NCI-H2029 treated with DMSO at 0.1 percent for 48 hours (cell line): ENCODE measurements at regions not wholly inside any gene's neighbourhood (a gene's known extent, or its start where the extent isn't known, plus 50 kb on each side); places are given as distances from the start of the nearest gene placed in this dataset.

Experiments
- DNase-seq: peaks from one replicate; lab custom pipeline; 2025; lab: John Stamatoyannopoulos, UW

DNA sequence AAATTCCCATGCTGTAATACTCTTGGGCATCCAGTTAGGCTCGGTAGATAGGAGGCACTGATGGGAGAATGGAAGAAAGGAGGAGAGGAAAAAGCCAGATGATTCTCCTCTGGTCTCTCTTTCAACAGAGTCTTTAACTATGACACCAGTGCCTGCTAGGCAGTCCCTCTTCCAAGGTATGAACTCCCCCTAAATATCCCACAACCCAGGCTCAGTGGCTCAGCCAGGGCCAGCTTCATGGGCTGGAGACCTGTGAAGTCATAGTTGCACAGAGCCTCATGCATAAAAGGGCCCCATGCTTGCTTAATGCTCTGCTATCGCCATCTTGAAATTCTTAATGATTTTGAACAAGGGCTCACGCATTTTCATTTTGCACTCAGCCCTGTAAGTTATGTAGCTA is 869.2 kb upstream of the GCFC2 start:
- DNase-seq: no peak

DNA sequence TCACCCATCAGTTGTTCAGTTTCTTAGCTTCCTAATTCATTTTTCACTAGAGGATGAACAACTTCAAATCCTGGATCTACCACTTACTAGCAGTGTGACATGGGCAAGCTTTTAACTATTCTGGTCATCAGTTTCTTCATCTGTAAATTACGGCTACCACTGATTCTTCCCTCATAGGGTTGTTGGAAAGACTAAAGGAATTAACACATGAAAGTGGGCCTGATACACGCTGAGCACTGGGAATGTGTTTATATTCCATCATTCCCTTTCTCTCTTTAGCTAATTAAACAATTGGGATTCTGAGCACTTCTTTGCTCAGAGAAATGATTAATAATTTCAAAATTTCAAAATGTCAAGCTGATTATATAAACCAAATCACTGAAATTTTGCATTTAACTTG is 862.3 kb upstream of the GCFC2 start:
- no peak for DNase-seq

DNA sequence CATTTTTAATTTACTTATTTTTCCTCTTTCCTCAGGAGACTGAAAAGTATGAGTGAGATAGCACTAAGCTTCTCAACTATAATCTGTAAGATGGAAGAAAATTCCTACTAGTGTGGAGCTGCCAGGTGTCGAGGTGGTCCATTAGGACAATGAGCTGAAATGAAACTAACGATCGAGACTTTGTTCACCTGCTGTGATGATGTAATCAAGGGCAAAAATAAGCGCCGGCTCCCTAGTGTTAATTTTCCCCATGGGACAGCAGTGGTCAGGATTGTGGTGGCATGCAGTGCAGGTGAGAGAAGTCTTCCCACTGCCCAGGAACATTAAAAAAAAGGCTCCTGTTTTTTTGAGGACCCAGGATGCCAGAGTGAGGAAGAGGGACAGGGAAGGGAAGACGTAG is 859.1 kb upstream of the GCFC2 start:
- DNase-seq: no peak

DNA sequence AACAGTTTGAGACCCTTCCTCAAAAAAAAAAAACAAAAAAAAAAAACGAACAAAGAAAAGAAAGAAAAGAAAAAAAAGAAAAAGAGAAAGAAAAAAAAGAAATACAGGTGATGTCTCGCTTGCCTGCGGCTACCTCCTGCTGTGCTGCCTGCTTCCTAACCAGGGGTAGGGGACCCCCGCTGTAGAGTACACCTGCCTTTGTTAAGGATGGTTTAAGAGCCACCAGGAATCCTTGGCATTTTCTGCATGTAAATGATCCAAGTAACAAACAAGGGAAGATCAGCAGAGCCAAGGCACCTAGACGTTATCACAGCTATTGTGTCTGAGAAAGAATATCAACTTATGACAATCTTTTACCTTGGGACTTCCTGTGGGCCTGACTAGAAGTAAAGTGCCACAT is 856.8 kb upstream of the GCFC2 start:
- DNase-seq: no peak

DNA sequence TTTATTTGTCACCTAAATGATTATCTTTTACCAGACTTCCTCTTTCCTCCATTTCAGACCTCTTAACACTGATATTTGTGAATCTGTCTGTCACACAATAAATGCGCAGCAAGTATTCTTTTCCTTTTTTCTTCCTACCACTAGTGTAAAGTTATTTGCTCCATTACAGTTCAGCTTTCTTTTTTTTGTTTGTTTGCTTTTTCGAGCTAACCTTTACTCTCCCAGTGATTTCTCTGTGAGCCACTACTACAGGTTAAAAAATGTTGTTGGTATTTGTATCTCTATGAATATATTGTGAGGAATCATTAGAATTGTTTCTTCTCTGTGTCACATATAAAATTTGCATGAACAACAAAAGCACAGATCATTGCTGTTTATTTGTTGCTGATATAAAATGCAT is 854.0 kb upstream of the GCFC2 start:
- DNase-seq: no peak

DNA sequence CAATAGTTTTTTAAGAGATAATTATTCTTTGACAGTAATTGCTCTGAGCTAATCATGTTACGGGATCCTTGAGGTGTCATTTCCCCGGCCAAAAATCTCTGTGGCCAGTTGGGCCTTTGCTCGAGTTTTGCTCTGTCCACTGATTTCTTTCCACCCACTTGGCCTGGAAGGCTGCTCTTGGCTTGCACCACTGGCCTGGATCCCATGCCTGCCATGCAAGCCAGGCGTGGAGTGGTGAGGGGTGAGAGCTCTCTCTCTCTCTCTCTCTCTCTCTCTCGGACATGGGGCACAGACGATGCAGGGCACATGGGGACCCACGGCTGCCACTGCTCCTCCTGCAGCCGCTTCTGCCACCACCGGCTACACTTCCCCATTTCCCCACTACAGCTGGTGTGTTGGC is 853.0 kb upstream of the GCFC2 start:
- DNase-seq: no peak

DNA sequence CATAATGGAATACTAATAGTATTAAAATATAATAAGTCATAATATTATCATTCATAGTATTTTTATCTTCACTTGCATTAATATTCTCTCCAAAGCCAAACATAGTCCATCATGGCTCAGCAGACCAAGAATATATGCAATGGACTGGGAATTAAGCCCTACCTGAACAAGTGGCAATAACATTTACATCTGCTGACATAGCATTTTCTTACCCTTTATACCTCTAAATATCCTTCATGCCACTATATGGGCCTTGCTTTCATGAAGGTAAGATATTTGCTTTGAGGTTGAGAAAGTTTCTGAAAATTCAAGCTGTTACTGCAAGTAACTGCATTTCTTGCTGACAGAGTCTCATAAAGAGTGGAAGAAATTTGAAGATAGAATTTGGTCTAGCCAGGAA is 847.4 kb upstream of the GCFC2 start:
- no peak for DNase-seq

DNA sequence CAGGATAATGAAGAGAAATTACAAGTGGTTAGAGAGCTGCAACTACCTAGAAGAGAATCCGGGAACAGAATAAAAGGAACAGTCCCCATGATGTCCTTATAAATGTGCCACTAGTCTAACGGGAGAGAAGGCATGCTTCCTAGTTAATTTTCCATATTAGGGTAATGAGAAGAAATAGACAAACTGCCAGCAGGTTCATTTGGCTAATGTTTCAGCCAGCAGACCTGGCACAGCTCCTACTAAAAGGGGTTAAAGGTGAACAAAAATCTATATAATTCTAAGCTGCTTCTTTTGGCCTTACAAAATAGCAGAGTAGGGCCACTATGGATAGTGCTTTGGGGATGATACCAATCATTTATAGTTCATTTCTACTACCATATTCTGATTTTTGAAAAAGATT is 845.3 kb upstream of the GCFC2 start:
- no peak for DNase-seq

DNA sequence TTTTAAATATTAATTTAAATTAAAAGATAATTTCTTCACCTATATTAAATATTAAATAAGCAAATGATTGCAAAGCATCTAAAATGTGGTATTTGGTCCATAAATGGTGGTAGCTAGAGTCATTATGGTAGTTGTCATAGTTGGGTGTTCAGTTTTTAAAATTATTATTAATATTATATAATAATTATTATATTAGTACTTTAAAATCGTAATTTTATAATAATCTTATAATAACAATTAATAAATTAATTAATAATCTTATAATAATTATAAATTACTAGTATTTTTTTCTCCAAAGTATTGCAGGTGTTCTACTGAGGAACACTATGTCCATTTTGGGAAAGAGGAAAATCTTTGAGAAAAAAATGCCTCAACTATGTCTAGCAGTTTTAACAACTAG is 835.5 kb upstream of the GCFC2 start:
- no peak for DNase-seq

DNA sequence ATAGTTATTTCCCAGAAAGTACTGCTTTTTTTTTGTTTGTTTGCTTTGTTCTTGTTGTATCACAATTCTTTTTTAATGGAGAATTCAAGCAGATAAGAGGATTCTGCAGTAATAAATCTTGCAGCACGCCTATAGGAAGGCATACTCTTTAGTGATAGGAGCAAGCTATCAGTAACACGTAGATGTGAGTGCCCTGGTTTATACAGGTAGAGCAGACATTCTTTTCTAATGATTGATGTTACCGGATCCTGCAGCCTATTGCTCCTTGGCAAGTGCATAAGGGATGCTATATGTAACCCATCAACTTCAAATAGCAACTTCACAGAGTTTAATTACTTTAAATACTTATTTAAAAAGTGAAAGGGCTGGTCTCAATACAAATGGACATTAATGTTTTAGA is 834.2 kb upstream of the GCFC2 start:
- DNase-seq: no peak

DNA sequence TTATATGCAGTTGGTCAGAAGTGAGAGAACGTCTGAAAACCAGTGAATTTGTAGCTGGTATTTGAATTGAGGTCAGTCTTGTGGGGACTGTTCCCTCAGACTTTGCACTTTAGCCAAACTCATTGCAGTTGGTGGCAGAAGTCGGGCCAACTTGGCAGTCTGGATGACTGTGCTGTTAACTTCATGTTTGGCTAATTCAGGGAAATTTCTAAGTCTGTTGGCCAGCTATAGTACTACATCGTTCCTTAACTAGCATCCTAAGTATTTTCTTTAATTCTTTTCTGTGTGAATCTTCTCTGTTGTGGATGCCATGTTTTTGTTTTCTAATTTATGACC is 806.8 kb upstream of the GCFC2 start:
- DNase-seq: no peak

DNA sequence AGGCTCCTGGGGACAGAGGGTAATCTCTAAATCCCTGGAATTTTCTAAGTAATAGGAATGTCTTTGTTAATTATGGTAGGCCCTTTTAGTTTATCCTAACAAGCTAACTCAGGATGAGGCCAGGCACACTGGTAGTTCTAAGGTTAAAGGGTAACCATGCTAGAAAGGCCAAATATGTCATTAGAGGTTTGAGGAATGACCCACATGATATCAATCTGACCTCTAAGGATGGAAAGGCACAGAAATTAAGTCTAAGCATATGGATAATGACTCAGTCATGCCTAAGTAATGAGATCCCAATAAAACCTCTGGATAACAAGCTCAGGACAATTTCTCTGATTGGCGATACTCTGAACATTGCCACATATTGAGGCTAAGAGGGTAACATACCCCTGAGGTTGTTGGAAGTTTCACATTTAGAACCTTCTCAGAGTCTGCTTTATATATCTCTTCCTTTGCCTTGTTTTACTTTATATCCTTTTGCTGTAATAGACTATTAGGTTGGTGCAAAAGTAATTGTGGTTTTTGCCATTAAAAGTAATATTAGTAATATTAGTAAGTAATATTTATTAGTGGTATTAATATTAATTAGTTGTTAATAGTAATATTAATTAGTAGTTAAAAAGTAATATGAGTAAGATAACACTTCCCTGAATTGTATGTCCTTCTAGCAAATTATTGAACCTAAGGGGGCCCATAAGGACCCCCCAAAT is 806.3 kb upstream of the GCFC2 start:
- no peak for DNase-seq

DNA sequence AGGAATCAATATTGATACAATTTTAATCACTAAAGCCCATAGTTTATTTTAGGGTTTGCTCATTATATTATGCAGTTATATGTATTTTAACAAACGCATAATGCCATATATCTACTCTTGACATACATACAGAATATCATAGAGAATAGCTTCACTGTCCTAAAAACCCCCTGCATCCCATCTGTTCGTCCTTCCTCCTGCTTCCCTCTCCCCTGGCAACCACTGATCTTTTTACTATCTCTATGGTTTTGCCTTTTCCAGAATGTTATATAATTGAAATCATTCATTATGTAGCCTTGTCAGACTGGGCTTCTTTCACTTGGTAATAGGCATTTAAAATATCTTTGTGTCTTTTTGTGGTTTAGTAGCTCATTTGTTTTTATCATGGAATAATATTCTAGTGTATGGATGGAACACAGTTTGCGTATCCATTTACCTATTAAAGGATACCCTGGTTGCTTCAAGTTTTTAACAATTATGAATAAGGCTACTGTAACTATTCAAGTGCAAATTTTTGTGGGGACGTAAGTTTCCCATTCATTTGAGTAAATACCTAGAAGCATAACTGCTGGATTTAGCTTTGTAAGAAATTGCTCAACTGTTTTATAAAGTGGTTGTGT is 801.6 kb upstream of the GCFC2 start:
- no peak for DNase-seq

DNA sequence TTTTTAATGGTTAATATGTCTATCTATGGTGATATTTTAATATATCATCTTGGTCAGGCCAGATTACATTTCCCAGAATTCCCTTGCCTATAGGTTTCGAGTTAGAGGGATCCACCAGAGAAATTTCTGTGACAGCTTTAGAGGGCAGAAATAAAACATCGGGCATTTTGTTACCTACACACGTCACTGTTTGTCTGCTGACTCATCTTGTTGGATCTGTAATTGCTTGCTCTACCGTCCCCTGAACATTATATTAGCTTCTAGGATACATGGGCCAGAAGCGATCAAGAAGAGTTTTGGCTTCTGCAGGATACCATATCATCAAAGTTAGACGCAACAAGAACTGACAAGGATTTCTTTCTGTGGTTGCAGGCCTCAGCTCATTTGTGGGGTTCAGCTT is 795.8 kb upstream of the GCFC2 start:
- DNase-seq: no peak

DNA sequence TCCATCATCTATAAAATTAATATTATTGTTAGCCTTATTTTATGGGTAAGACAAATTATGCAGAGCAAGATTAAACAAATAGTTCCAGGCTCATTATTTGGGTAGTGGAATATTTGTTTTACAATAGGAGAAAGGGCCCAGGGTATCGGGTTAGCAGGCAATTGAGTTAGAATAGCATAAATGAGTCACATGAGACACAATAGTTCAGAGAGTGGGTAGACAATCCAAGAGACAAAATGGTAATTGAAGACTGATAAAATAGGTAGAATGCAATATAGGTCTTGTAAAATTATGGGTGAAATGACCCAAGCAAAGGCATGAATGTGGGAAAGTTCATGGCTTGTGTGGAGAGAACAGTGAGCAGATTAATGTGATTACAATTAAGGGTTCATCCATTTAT is 790.9 kb upstream of the GCFC2 start:
- DNase-seq: no peak

DNA sequence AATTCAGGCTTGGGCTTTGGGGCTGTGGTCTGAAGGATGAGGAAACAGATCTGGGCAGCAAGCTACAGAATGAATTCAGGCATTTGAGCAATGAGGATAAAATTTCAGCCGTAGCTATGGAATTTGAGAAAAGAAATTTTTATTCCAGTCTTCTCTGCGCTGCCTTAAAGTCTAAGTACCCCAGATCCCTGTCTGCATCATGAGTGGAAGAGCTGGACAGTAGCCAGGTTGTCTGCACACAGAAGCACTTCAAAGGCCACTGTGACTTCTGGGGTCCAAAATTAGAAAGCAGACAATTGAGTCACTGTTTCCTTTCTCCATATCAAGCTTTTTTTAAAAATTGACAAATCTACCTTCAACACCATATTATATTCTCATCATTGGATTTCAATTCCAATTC is 787.6 kb upstream of the GCFC2 start:
- DNase-seq: no peak

DNA sequence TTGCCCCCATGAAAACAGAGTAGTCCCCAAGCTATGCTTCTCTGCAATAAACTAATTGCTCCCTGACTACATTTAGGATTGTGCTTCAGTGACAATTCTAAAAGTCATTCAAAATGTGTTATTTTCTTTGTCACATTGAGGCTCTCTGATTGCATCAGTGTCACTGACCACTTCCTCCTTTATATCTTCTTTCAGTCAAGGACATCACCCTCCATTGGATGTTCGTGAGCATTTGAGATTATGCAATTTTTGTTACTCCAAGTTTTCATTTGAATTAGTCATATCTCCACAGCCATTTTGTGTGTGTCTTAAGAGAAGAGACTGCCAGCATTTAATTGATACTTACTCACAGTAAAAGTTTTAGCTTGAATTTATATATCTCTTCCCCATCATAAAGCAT is 780.8 kb upstream of the GCFC2 start:
- DNase-seq: no peak

DNA sequence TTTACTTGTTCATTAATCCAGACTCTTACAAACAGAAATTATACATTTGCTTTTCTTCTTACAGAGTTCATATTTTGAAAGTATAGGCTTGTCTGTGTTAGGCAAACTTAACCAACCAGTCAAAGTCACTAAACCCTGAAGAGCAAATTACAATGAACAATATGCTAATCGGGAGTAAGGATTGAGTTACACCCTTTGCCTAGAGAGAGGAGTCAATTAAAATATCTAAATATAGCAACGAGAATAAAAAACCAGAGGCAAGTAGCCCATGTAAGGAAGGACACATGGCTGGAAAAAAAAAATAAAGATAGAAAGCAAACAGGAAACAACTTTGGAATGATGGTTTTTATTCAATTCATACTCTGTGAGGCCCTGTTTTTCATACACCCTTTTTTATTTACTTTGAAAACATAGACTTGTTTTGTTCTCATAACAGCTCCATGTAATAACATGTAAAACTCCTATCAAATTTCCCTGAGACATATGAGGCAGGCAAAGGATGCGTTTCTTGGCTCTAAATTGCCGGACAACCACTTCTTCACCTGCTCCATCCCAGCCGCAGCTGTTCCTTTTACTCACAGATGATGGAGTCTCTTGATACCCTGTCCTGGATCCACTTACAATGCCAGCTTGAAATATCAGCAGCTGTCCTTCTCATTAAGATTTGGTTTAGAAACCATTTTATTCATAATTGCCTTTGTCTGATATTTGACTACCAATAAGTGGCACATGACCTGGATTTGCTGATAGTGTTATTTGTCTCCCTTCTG is 767.7 kb upstream of the GCFC2 start:
- DNase-seq: no peak

DNA sequence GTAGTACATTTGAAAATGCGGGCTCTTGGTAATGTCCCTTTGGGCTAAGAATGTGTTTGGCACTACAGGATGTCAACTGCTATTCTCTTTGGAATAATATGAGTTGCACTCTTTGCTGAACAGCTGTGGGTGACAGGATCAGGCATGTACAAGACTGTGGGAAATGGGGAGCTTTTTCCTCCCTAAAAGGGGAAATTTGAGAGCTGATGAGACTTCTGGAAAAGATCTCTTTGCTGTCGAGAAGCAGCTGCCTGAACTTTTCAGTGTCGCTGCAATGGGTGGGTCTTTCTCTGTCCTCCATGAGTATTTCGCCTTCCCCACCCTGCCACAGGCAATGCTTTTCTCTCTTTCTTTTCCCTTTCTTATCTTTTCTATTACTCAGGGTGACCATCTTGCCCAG is 762.2 kb upstream of the GCFC2 start:
- DNase-seq: no peak

DNA sequence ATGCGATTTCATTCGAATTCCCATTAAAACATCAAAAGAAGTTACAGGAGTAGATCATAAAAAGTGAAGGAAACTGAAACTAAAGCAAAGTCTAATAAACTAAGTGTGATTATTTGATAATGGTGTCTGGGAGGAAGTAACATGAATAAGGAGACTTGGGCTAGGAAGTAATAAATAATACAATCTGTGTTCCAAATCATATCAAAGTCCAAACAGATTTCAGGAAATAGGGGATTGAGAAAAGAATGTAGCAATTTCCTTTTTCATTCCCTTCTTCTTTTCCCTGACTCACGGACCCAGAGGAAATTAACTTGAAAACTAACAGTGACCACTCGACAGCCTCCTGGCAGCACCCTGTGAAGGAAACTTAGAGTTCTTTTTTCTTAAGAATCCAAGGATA is 758.4 kb upstream of the GCFC2 start:
- no peak for DNase-seq

DNA sequence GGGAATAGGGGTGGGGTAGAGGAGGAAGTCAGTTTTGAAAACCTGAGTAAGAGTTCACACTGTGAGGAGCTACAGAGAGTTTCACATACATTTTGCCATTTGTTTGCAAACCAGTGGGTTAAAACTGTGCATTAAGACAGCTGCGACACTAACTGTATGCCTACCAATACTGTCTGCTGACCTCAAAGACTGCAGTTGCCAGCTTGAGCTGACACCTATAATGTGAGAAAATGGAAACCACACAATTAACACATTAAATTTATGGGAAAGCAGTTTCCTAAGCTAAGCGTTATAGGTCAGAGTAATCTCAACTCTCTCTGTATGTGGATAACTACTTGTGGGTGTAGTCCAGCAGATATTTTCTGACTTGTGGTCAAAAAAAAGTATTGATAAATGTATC is 756.6 kb upstream of the GCFC2 start:
- no peak for DNase-seq

DNA sequence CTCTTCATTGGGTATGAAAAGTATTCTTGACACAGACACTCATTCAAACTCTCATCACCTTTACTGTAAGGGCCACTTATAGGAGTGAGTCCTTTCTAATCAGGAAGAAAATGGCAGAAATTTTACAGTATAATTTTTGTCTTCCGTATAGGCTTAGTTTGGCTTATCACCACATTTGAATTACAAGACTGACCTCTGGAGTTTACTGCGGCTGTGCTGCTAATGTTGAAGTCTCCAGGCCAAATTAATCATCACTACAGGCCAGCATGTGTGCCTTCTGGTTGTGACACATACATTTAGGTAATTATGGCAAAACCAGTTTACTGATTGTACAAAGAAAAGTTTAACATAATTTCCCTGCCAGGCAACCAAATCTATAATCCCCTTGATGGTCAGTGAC is 753.6 kb upstream of the GCFC2 start:
- DNase-seq: no peak

DNA sequence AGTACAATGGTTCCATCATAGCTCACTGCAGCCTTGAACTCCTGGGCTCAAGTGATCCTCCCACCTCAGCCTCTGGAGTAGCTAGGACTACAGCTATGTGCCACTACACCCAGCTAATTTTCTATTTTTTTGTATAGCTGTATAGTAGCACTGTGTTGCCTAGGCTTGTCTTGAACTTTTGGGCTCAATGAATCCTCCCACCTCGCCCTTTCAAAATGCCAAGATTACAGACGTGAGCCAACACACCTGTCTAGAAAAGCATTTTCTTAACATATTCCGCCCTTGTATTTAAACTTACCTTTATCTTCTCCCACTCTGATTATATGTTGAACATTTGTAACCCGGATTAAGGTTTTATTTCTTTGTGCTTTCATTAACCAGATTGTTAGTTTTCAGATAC is 750.7 kb upstream of the GCFC2 start:
- no peak for DNase-seq

DNA sequence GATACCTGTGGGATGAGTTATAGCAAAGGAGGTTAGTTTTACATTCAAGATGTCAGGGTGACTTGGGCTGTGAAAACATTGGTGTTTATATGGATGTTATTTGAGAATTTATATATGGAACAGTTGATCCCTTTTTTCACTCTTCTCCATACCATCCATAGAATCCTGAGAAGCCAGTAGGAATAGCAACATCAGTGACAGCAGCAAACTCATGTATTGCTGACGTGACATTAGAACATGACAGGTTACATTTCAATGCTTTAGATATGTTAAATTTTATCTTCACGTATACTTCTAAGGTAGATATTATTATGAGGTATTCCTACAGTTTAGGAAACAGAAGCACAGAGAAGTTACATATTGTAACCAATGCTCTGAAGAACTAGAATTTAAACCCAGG is 745.2 kb upstream of the GCFC2 start:
- DNase-seq: no peak
